NCI-H1105 (cell line): ENCODE measurements at regions not wholly inside any gene's neighbourhood (a gene's known extent, or its start where the extent isn't known, plus 50 kb on each side); places are given as distances from the start of the nearest gene placed in this dataset.
"Not testable (repeated sequence)": the region's sequence is repeated elsewhere in the genome, so short reads cannot be mapped to it uniquely, and the experiment has no call there.

ENCODE experiments used
- DNase-seq: peaks from one replicate; lab custom pipeline; 2025; lab: John Stamatoyannopoulos, UW

- DNase-seq, result no peak
These were observed 793.0 kb downstream of the EDEM1 start for GRCh38 chr3:5980475-5980874.

GRCh38 chr3:5994651-5995050 is 807.1 kb downstream of the EDEM1 start:
- no peak for DNase-seq

- no peak for DNase-seq
These were observed 830.9 kb downstream of the EDEM1 start for GRCh38 chr3:6018456-6018855.

GRCh38 chr3:6022621-6023020 is 835.1 kb downstream of the EDEM1 start:
- no peak for DNase-seq

- DNase-seq, result no peak
These were observed 835.9 kb upstream of the GRM7 start for GRCh38 chr3:6025032-6025431.

- DNase-seq, result peak; percentile 42
These were observed 830.3 kb upstream of the GRM7 start for GRCh38 chr3:6030648-6031047.

- no peak for DNase-seq
These were observed 825.3 kb upstream of the GRM7 start for GRCh38 chr3:6035626-6036025.

GRCh38 chr3:6039971-6040370 is 820.9 kb upstream of the GRM7 start:
- no peak for DNase-seq

GRCh38 chr3:6041894-6042293 is 819.0 kb upstream of the GRM7 start:
- no peak for DNase-seq

GRCh38 chr3:6047016-6047415 is 813.9 kb upstream of the GRM7 start:
- DNase-seq, result no peak

- DNase-seq, result no peak
These were observed 800.7 kb upstream of the GRM7 start for GRCh38 chr3:6060251-6060650.

- DNase-seq, result no peak
These were observed 798.4 kb upstream of the GRM7 start for GRCh38 chr3:6062261-6063187.

- DNase-seq, result no peak
These were observed 794.5 kb upstream of the GRM7 start for GRCh38 chr3:6066397-6066796.

GRCh38 chr3:6066868-6067578 is 793.9 kb upstream of the GRM7 start:
- not testable (repeated sequence) for DNase-seq

- DNase-seq, result no peak
These were observed 786.0 kb upstream of the GRM7 start for GRCh38 chr3:6074952-6075351.

- no peak for DNase-seq
These were observed 782.5 kb upstream of the GRM7 start for GRCh38 chr3:6078436-6078835.

- DNase-seq, result no peak
These were observed 781.9 kb upstream of the GRM7 start for GRCh38 chr3:6079011-6079410.

GRCh38 chr3:6079561-6080179 is 781.2 kb upstream of the GRM7 start:
- DNase-seq, result no peak

- DNase-seq, result no peak
These were observed 772.5 kb upstream of the GRM7 start for GRCh38 chr3:6088433-6088832.

GRCh38 chr3:6089780-6090179 is 771.1 kb upstream of the GRM7 start:
- no peak for DNase-seq

GRCh38 chr3:6091262-6091661 is 769.7 kb upstream of the GRM7 start:
- DNase-seq, result no peak

- DNase-seq, result no peak
These were observed 765.9 kb upstream of the GRM7 start for GRCh38 chr3:6095006-6095405.

GRCh38 chr3:6097021-6097420 is 763.9 kb upstream of the GRM7 start:
- DNase-seq, result no peak
